Heart right ventricle (tissue), 2 donors: ENCODE measurements at regions not wholly inside any gene's neighbourhood (a gene's known extent, or its start where the extent isn't known, plus 50 kb on each side); places are given as distances from the start of the nearest gene placed in this dataset.

ENCODE experiments used
- microRNA-seq, 2 donors: library from miRNA; unstranded; fragments of <30 nt; microRNA quantifications; one replicate each; pipeline ENCODE4 v1.2.0, GENCODE V29; 2021
- donor health status: DM: no; HTN: no; CAD: no.
- donor health status: DM: yes; HTN: yes; CAD: no.

Small RNAs in the stretch of these regions (microRNA-seq; reads per million reads assigned to microRNA genes)
- gene MIR1261 = 0 reads per million in 2 donors
- gene MIR4490 = 0 reads per million in 2 donors
